Breast epithelium (tissue), 4 donors: ENCODE measurements at regions not wholly inside any gene's neighbourhood (a gene's known extent, or its start where the extent isn't known, plus 50 kb on each side); places are given as distances from the start of the nearest gene placed in this dataset.

Source experiments
- DNase-seq, 2 donors: peaks; one replicate each; pipeline ENCODE4 v3.0.0-alpha.2; 2019; ENCODE audit warnings: low spot score in 2 of 2
- H3K27ac ChIP-seq, 2 donors: fragments of 200-600 bp; sonication (generic) in 1 of 2; one replicate each; pipeline ENCODE4 v1.5.1; 2016 to 2019; ENCODE audit warnings: mild to moderate bottlenecking in 1 of 2
- H3K27me3 ChIP-seq, 2 donors: fragments of 200-600 bp; sonication (generic) in 1 of 2; one replicate each; pipeline versions ENCODE4 v1.5.1 to v1.6.0; 2017 to 2019; ENCODE audit warnings: control low read depth in 1 of 2, mild to moderate bottlenecking in 1 of 2
- H3K36me3 ChIP-seq: fragments of 200-600 bp; one replicate; pipeline ENCODE4 v1.5.1; 2019
- H3K4me1 ChIP-seq, 2 donors: fragments of 200-600 bp; sonication (generic); one replicate each; pipeline ENCODE4 v1.5.1; 2016 to 2019; ENCODE audit warnings: control low read depth in 1 of 2
- H3K4me3 ChIP-seq, 3 donors: fragments of 200-600 bp; sonication (generic); 1 replicate in 2 of 3; 2 replicates in 1 of 3; pipeline ENCODE4 v1.5.1; 2016 to 2019; ENCODE audit warnings: mild to moderate bottlenecking in 3 of 3, moderate library complexity in 2 of 3
- H3K9me3 ChIP-seq, 2 donors: fragments of 200-600 bp; sonication (generic) in 1 of 2; one replicate each; pipeline ENCODE4 v1.5.1; 2016 to 2019; ENCODE audit warnings: control low read depth in 1 of 2
- POLR2A ChIP-seq: fragments of 450-650 bp; IDR thresholded peaks from one replicate; pipeline ENCODE4 v1.6.1; 2016; ENCODE audit warnings: antibody characterized with exemption, mild to moderate bottlenecking, moderate library complexity
- POLR2AphosphoS5 ChIP-seq, 3 donors: sonication (generic); formaldehyde crosslinking; IDR thresholded peaks; one replicate each; pipeline ENCODE4 v1.6.1; 2017; ENCODE audit warnings: antibody characterized with exemption in 3 of 3
- intact Hi-C: fragments of 100-400 bp; cut with DNase I; formaldehyde crosslinking; loops from one replicate; pipeline ENCODE4 v1.15.1; 2023; ENCODE audit warnings: low total_unique reads
- TF ChIP-seq, protein P1 (sequence below), 3 donors: fragments of 450-650 bp; IDR thresholded peaks; one replicate each; pipeline ENCODE4 v1.5.1; 2016 to 2017; ENCODE audit warnings: antibody characterized with exemption in 3 of 3, mild to moderate bottlenecking in 3 of 3, moderate library complexity in 3 of 3

DNA sequence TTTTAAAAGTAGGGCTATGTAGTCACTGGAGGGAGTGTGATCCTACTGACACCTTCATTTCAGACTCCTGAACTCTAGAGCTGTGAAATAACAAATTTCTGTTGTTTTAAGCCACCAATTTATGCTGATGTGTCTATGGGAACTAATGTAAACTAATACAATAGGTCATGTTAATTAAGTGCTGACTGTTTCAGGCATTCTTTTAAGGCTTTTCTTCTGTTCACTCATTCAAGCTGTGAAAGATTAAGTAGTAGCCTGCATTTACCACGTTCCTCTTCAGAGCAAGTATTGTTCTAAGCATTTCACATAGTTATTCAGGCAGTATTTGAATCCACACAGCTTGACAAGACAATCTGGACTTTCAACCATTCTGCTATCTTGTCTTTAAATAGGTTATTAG is 1135.0 kb downstream of the SLITRK1 start:
- no peak for DNase-seq
- Histone ChIP-seq H3K9me3 (no peaks in the 10 kb centered on the region), H3K27me3 (no peaks in the 10 kb centered on the region), H3K4me1 (no peaks in the 10 kb centered on the region), H3K36me3 (no peaks in the 10 kb centered on the region), H3K4me3 (no peak overlapping the region), H3K27ac (no peak overlapping the region)
- intact Hi-C loops: no loop called here
- TF ChIP-seq, protein P1, sequence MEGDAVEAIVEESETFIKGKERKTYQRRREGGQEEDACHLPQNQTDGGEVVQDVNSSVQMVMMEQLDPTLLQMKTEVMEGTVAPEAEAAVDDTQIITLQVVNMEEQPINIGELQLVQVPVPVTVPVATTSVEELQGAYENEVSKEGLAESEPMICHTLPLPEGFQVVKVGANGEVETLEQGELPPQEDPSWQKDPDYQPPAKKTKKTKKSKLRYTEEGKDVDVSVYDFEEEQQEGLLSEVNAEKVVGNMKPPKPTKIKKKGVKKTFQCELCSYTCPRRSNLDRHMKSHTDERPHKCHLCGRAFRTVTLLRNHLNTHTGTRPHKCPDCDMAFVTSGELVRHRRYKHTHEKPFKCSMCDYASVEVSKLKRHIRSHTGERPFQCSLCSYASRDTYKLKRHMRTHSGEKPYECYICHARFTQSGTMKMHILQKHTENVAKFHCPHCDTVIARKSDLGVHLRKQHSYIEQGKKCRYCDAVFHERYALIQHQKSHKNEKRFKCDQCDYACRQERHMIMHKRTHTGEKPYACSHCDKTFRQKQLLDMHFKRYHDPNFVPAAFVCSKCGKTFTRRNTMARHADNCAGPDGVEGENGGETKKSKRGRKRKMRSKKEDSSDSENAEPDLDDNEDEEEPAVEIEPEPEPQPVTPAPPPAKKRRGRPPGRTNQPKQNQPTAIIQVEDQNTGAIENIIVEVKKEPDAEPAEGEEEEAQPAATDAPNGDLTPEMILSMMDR (IDR thresholded peaks at IDR 0.05): no peak
- no peak for TF ChIP-seq POLR2A
- TF ChIP-seq POLR2AphosphoS5 (IDR thresholded peaks at IDR 0.05): no peak

DNA sequence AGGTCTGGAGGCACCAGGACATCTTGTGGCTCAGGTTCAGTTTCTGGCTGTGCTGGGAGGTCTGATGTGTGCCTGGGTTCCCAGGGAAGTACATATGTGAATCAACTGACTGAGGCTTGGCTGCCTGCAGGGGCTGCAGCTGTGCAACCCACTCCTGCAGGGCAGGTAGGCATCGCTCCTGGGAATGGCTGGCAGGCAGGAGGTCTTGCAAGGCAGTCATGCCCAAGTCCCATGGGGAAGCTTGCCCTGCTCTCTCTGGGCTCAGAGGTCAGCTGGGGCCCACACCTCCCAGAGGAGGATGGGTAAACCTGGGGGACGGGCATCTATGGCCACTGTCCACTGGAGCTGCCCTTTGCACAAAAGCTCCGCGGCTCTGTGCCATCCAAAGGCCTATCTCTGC is 1141.8 kb downstream of the SLITRK1 start:
- no peak for DNase-seq
- Histone ChIP-seq H3K27ac (no peak overlapping the region), H3K4me1 (no peaks in the 10 kb centered on the region), H3K27me3 (no peaks in the 10 kb centered on the region), H3K9me3 (peaks cover 0 to 8% of the 10 kb centered on the region in 2 donors), H3K4me3 (no peak overlapping the region), H3K36me3 (no peaks in the 10 kb centered on the region)
- no peak for TF ChIP-seq POLR2AphosphoS5 (IDR thresholded peaks at IDR 0.05)
- TF ChIP-seq, protein P1 (IDR thresholded peaks at IDR 0.05): no peak
- intact Hi-C loops: no loop called here

DNA sequence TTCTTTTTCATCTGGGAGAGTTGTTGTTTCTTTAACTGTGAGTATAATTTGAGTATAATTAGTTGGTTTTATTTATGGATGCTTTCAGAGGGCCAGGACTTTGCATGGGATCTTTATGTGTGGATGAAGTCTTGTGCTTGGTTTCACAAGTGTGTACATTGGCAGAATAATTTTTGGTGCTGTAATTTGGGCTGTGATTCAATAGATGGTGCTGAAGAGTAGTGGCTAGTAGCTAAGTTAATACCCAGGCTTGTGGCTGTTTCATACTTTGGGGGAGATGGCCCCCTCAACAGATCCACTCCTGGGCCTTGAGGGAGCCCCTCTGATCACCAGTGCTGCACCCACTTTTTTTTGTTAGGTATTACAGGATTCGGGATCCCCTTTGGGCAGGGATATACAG is 1142.4 kb downstream of the SLITRK1 start:
- Histone ChIP-seq H3K27ac (no peak overlapping the region), H3K4me1 (no peaks in the 10 kb centered on the region), H3K4me3 (no peak overlapping the region), H3K36me3 (no peaks in the 10 kb centered on the region), H3K9me3 (peaks cover 4 to 8% of the 10 kb centered on the region in 2 donors), H3K27me3 (no peaks in the 10 kb centered on the region)
- no peak for DNase-seq
- TF ChIP-seq POLR2A (no peak), POLR2AphosphoS5 (IDR thresholded peaks at IDR 0.05) (no peak)
- TF ChIP-seq, protein P1 (IDR thresholded peaks at IDR 0.05): no peak
- intact Hi-C loops: no loop called here

DNA sequence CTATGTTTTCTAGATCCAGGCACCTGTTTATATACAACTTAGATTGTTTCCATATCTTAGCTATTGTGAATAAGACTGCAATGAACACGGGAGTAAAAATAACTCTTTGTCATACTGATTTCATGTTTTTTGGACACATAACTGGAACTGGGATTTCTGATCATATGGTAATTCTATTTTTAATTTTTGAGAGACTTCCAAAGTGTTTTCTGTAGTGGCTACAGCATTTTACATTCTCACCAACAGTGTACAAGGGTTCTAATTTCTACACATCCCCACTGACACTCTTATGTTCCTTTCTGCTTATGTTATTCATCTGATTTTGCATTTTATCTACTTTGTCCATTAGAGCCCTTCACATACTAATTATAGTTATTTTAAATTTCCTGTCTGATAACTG is 1152.9 kb downstream of the SLITRK1 start:
- Histone ChIP-seq H3K4me1 (no peaks in the 10 kb centered on the region), H3K9me3 (no peaks in the 10 kb centered on the region), H3K27ac (no peak overlapping the region), H3K36me3 (no peaks in the 10 kb centered on the region), H3K4me3 (no peak overlapping the region), H3K27me3 (no peaks in the 10 kb centered on the region)
- intact Hi-C loops: no loop called here
- DNase-seq: no peak
- TF ChIP-seq POLR2AphosphoS5 (IDR thresholded peaks at IDR 0.05): no peak
- TF ChIP-seq POLR2A: no peak
- TF ChIP-seq, protein P1 (IDR thresholded peaks at IDR 0.05): no peak

DNA sequence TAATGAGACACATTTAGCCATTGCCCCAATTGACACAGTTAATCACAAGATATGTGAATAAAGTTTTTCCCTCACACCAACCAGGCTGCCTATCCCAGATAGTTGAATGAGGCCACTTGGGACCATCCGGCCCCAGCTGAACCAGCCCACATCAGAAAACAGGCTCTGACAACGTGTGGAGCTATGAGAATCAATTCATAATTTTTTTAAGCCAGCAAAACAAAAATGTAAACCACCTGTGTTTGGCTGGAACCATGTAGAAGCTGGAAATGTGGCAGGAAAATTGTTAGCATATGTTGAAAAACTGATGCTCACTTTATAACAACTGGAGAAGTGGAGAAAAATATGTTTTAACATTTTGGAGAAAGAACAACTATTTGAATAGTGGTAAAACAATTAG is 1161.3 kb downstream of the SLITRK1 start:
- no peaks in the 10 kb centered on the region for H3K36me3 ChIP-seq
- no peaks in the 10 kb centered on the region for H3K27me3 ChIP-seq
- no peaks in the 10 kb centered on the region for H3K4me1 ChIP-seq
- H3K9me3 ChIP-seq: no peaks in the 10 kb centered on the region
- DNase-seq: no peak
- no peak overlapping the region for H3K4me3 ChIP-seq
- TF ChIP-seq POLR2AphosphoS5 (IDR thresholded peaks at IDR 0.05) (no peak), POLR2A (no peak)
- TF ChIP-seq, protein P1 (IDR thresholded peaks at IDR 0.05): no peak
- H3K27ac ChIP-seq: no peak overlapping the region
- intact Hi-C loops: no loop called here
